ENCODE measurements at regions not wholly inside any gene's neighbourhood (a gene's known extent, or its start where the extent isn't known, plus 50 kb on each side); places are given as distances from the start of the nearest gene placed in this dataset.

- intact Hi-C loops (cut with micrococcal nuclease), result no loop called here
- ATAC-seq (no peak), DNase-seq (no peak)
Measured at GRCh38 chr18:22026889-22027288, 142.5 kb upstream of the GATA6 start.

- intact Hi-C loops (cut with micrococcal nuclease), result no loop called here
- ATAC-seq (no peak), DNase-seq (no peak)
Measured at GRCh38 chr18:22031611-22032010, 137.8 kb upstream of the GATA6 start.

- intact Hi-C loops (cut with micrococcal nuclease), result no loop called here
- no peak for ATAC-seq
- DNase-seq, result no peak
Measured at GRCh38 chr18:22032392-22032961, 136.9 kb upstream of the GATA6 start.

GRCh38 chr18:22033085-22033484 lies 136.3 kb upstream of the GATA6 start:
- intact Hi-C loops (cut with micrococcal nuclease), result no loop called here
- DNase-seq, result no peak
- no peak for ATAC-seq

DNA sequence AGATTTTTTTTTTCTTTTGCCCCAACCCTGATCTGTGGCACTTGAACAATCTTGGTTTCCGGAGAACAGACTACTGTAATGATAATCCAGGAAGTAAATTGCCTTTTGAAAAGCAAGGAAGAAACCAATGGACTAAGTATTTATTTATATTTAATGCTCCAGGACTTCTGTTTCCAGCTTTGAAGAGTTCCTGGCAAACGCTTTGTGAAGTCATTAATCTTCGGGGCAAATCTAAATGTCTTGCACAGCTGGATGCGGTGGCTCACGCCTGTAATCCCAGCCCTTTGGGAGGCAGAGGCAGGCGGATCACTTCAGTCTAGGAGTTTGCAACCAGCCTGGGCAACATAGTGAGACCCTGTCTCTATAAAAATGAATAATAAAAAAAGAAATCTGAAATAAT lies 135.1 kb upstream of the GATA6 start:
- DNase-seq (no peak), ATAC-seq (no peak)
- intact Hi-C loops (cut with micrococcal nuclease), result no loop called here

DNA sequence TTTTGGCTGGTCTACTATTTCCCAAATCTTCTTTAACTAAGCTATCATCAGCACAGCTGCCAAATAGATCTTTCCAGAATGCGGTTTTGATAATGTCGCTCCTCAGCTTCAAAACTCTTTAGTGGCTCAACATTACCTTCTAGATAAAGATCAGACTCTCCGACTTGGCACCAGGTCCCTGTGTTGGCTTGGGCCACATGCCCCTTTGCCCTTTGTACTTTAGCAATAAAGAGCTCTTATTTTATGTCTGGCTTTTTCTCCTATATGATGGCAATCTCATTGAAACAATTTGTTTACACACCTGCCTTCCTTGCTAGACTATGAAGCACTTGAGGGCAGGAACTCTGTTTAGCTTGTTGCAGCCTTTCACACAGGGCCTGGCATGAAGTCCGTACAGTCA lies 128.9 kb upstream of the GATA6 start:
- intact Hi-C loops (cut with micrococcal nuclease), result no loop called here
- no peak for DNase-seq
- no peak for ATAC-seq

- intact Hi-C loops (cut with micrococcal nuclease), result no loop called here
- DNase-seq (no peak), ATAC-seq (no peak)
Measured at GRCh38 chr18:22043837-22044236, 125.6 kb upstream of the GATA6 start.

- intact Hi-C loops (cut with micrococcal nuclease), result no loop called here
- DNase-seq (no peak), ATAC-seq (no peak)
Measured at GRCh38 chr18:22044474-22045220, 124.7 kb upstream of the GATA6 start.

DNA sequence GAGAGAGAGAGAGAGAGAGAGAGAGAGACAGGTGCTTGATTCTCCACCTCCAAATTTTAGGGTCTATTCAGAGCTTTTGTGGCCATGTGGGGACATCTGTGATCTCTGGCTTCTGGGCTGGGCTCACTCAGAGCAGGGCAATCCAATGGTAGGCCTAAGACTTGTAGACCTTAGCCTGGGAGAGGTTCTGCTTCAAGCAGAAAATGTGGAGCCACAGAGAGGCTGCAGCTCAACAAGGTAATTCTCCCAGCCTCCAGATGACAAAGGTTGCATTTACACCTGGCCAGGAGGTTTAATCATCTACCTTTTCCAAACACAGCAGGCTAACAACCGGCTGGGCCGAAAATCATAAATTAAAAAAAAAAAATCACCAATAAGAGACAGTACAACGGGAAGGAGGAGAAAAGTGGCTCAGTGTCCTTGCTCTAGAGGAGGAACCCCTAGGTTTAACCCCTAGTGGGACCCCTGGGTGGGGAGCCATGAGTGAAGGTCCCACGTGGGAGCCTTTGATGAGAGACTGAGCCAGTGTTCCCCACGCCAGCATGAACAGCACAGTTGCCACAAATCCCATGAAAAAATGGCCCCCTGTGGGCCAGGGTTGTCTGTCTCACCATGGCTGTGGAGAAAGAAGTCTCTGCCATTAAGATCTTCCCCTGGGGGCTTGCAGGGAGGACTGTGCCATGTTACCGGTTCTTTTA lies 124.0 kb upstream of the GATA6 start:
- no peak for DNase-seq
- ATAC-seq, result no peak
- intact Hi-C loops (cut with micrococcal nuclease), result no loop called here

GRCh38 chr18:22046473-22046872 lies 122.9 kb upstream of the GATA6 start:
- intact Hi-C loops (cut with micrococcal nuclease), result no loop called here
- ATAC-seq, result no peak
- DNase-seq, result no peak

DNA sequence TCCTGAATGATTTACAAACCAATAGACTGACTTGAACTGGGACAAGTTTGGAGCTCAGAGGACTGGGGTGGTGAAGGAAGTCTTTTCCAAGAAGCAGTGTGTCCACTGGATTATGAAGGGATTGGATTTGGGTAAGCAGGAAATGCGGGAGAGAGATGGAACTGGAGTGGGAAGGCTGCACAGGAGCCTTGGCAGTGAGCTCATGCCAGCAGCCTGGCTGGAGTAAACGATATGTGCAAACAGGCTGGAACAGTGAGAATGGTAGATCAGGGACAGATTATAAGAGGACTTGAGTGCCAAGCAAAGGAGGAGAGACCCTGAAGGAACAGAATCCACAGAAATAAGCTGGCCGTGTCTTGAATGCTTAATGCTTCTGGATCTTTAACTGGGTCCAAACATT lies 121.9 kb upstream of the GATA6 start:
- DNase-seq, result no peak
- intact Hi-C loops (cut with micrococcal nuclease), result no loop called here
- no peak for ATAC-seq

DNA sequence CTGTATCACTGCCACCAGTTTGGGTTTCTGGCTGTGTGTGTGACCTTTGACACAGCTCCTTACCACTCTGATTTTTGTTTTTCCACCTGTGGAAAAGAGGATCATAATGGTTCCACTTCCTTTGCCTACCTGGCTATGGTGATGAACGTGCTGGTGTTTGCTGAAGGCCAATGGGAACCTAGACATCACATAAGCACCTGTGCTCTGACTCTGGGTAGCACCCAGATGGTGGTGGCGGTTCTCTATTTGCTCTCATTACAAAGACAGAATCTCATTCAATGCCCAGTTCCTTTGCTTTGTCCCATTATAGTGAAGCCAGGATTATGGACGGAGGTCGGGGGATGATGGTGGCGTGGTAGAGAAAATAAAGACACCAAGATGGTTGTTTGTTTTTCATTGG lies 121.2 kb upstream of the GATA6 start:
- ATAC-seq, result no peak
- intact Hi-C loops (cut with micrococcal nuclease), result no loop called here
- no peak for DNase-seq

- ATAC-seq (no peak), DNase-seq (no peak)
- intact Hi-C loops (cut with micrococcal nuclease), result no loop called here
Measured at GRCh38 chr18:22048932-22049615, 120.3 kb upstream of the GATA6 start.

DNA sequence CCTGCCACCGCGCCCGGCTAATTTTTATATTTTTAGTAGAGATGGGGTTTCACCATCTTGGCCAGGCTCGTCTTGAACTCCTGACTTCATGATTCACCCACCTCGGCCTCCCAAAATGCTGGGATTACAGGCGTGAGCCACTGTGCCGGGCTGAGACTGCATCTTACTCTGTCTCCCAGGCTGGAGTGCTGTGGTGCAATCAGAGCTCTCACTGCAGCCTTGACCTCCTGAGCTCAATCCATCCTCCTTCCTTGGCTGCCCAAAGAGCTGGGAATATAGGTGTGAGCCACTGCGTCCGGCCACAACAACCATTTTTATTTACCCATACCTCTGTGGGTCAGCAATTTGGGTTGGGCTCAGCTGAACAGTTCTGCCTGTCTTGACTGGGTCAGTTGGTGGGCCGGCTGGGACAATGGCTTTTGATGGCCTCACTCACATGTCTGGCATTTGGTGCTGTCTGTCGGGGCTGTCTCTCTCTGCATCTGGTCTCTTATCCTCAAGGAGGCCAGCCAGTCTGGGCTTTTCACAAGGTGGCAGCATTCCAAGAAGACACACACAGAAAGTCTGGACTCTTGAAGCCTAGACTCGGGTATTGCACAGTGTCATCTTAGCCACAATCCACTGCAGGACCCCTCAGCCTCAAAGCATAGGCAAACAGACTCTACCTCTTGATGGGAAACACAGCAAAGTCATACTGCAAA lies 116.8 kb upstream of the GATA6 start:
- no peak for ATAC-seq
- no peak for DNase-seq
- intact Hi-C loops (cut with micrococcal nuclease), result no loop called here

DNA sequence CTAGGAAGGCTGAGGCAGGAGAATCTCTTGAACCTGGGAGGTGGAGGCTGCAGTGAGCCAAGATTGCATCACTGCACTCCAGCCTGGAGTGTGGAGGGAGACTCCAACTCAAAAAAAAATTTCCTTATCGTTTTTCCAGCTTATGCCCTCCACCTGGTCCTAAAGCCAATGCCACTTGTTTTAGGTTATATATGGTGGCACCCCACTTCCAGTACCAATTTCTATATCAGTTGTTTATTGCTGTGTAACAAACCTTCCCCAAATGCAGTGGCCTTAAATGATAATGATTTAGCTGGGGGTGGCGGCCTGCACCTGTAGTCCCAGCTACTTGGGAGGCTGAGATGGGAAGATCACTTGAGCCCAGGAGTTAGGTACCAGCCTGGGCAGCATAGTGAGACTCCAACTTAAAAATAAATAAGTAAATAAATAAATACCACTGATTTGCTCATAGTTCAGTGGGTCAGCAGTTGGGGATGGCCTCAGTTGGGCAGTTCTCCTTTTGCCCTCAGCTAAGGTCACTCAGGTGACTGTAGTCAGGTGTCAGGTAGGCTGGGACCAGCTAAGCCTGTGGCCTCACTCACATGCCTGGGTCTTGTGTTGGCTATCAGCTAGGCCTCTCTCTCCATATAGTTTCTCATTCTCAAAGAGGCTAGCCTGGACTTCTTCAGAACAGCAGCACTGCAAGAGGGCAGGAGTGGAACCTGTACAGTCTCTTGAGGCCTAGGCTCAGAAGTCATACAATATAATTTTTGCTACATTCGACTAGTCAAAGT lies 113.7 kb upstream of the GATA6 start:
- DNase-seq (no peak), ATAC-seq (no peak)
- intact Hi-C loops (cut with micrococcal nuclease), result no loop called here

GRCh38 chr18:22056950-22057349 lies 112.4 kb upstream of the GATA6 start:
- ATAC-seq (no peak), DNase-seq (no peak)
- intact Hi-C loops (cut with micrococcal nuclease), result no loop called here

- DNase-seq (no peak), ATAC-seq (no peak)
- intact Hi-C loops (cut with micrococcal nuclease), result no loop called here
Measured at GRCh38 chr18:22057908-22058527, 111.4 kb upstream of the GATA6 start.

GRCh38 chr18:22060361-22060760 lies 109.0 kb upstream of the GATA6 start:
- ATAC-seq (no peak), DNase-seq (no peak)
- intact Hi-C loops (cut with micrococcal nuclease), result no loop called here

DNA sequence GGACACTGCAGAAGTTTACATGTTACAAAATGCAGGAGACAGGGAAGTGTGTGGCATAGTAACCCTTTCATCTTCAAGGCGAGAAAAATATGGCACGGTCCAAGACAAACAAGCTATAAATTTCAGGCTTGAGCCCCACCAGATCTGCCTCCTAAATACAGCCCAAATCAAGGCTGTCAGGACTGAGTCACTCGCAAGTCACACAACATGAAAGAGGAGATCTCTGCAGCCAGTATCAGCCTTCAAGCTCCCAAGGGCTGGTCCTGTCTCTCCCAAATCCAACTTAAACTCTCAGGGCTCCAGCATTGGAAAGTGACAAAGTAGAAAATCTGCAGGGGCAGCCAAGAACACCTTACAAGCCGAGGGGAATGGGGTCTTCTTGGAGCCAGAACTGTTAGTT lies 106.3 kb upstream of the GATA6 start:
- intact Hi-C loops (cut with micrococcal nuclease), result no loop called here
- ATAC-seq (no peak), DNase-seq (no peak)
